22Rv1 (cell line): ENCODE measurements at regions not wholly inside any gene's neighbourhood (a gene's known extent, or its start where the extent isn't known, plus 50 kb on each side); places are given as distances from the start of the nearest gene placed in this dataset.

Experiments
- H3K27ac ChIP-seq: fragments of 450-650 bp; 2 replicates; pipeline ENCODE4 v1.5.1; 2017
- ZFX ChIP-seq: fragments of 450-650 bp; IDR thresholded peaks from 2 replicates; pipeline ENCODE4 v1.6.1; 2017; ENCODE audit warnings: antibody characterized with exemption, borderline replicate concordance
- TF ChIP-seq, protein P1 (sequence below): fragments of 450-650 bp; IDR thresholded peaks from 2 replicates; pipeline ENCODE4 v1.5.1; 2017; ENCODE audit warnings: mild to moderate bottlenecking

DNA sequence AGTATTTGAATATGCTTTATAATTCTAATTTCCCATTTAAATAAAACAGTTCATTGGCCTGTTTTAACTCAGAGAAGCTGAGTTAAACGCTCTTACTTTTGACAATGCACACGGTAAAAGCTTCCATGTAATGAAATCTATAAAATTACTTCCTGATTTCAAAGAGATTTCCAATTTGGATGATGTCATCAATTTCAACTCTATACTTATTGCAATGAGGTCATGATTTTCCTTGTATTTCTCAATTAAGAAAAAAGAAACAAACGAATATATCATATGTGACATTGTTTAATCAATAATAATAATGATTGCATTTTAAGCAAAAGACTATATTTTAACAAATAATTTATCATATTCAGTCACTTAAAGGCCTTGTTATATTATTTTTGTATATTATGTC is 926.1 kb upstream of the MANEA start:
- no peak overlapping the region for H3K27ac ChIP-seq
- TF ChIP-seq, protein P1, sequence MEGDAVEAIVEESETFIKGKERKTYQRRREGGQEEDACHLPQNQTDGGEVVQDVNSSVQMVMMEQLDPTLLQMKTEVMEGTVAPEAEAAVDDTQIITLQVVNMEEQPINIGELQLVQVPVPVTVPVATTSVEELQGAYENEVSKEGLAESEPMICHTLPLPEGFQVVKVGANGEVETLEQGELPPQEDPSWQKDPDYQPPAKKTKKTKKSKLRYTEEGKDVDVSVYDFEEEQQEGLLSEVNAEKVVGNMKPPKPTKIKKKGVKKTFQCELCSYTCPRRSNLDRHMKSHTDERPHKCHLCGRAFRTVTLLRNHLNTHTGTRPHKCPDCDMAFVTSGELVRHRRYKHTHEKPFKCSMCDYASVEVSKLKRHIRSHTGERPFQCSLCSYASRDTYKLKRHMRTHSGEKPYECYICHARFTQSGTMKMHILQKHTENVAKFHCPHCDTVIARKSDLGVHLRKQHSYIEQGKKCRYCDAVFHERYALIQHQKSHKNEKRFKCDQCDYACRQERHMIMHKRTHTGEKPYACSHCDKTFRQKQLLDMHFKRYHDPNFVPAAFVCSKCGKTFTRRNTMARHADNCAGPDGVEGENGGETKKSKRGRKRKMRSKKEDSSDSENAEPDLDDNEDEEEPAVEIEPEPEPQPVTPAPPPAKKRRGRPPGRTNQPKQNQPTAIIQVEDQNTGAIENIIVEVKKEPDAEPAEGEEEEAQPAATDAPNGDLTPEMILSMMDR: no peak
- TF ChIP-seq ZFX: no peak

DNA sequence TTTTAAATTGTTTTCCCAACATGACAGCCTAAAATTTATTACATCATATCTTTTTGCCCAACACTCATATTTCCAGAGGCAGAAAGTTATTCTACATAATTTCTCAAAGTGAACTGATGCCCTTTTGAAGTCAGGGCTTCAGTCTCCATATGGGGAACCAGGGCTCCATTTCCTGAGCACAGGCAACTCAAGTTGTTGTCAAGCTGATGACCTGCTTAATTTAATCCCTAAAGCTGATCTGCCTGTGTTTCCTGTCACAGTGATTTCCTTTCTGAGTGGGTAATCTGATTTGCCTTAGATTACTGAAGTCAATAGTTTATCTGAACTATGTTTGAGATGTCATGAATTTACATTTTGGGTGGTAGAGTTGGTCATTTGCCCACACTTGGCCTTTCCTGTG is 932.1 kb upstream of the MANEA start:
- no peak overlapping the region for H3K27ac ChIP-seq
- TF ChIP-seq, protein P1: no peak
- no peak for TF ChIP-seq ZFX

DNA sequence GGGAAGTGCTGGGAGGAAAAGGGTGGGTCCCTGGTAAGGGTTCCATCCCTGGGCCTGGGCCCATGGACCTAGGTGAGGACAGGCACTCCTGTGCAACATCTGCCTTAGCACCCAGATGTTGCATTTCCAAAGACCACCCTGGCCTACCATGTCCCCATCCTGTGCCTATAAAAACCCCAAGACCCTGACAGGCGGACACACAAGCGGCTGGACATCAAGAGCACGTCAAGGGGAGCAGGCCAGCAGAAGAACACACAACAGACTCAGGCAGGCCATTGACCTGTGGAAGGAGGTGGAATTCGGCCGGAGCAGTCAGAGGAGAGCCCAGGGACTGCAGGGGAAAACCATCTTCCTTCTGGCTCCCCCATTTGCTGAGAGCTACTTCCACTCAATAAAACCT is 937.8 kb upstream of the MANEA start:
- TF ChIP-seq, protein P1: no peak
- TF ChIP-seq ZFX: no peak
- H3K27ac ChIP-seq: no peak overlapping the region

DNA sequence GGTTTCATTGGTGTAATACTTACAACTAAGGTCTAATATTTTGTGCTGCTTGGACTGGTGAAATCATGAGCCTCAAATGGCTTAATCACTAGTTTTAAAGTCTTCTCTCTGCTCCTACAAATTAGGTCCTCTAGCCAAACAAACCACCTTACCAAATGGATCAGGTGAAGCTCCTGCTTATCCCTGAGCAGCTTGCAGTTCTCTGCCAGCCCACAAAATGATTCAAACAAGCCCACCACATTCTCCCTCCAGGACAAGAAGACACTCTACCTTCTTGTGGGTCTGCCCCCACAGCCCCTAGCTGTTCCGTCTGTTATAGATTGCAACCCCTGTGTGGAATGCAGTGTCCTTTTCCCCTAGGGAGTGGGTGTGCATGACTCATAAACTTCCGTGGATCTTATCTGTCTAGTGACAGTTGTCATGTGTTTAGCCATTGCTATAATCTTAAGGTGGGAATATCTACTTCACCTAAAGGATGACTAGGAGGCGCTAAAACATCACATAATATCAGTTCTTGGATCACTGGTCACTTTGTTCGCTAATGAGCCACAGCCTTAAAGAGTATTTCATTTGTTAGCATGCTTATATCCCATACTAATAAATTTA is 940.5 kb upstream of the MANEA start:
- H3K27ac ChIP-seq: no peak overlapping the region
- TF ChIP-seq, protein P1: peak; percentile 70
- TF ChIP-seq ZFX: no peak

DNA sequence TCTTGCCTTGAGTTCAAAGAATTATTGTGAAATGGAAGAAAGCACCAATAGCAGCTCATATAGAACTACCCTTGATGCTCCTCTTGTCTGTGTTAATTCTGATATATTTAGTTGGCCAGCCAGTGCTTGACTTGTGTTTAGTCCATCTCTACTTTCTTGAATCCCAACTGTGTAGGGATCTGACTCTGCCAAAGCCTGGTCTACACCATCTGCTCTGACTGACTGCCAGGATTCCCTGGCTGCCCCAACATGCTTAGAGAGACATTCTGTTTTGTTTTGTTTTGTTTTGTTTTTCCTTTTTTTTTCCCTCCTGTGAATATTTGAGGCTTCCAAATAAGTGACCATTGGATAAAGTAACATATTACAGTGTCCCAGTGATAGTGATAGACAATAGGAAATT is 953.7 kb upstream of the MANEA start:
- no peak overlapping the region for H3K27ac ChIP-seq

DNA sequence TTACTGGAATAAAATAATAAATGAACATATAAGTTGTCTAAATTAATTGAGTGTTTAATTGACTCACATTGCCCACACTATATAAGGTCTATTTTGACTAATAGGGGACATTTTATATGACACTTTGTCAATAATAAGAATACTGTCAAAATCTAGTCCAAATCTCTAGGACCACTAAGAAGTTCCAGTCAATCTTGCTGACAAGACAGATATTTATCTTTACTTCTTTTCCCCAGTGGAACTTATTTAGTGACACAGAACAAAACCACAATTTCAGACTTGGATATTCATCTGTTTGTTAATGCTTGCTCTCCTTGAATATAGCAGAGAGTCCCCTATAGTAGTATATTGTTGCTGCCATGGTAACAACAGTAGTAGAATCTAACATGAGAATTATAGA is 954.6 kb upstream of the MANEA start:
- no peak overlapping the region for H3K27ac ChIP-seq
- TF ChIP-seq ZFX: no peak
- TF ChIP-seq, protein P1: no peak

More for the DNA sequence above, 953.7 kb upstream of the MANEA start:
- TF ChIP-seq, protein P1: no peak
- no peak for TF ChIP-seq ZFX

DNA sequence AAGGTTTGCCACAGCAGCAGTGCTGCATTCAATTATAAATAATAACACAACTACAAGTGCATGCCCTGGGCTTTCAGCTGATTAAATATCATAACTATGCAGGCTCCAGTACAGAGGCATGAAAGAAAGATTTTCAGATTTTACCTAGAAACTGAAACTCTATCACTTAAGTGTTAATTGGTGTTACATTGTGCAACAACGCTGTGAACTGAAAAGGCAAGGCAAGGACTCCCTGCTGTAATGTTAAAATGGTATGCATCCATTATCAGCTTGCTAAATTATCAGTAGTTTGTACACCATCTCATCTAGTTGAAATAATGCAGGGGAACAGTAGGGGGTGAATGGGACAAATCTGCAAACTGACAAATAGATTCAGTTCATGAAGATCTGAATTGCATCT is 976.7 kb upstream of the MANEA start:
- TF ChIP-seq ZFX: no peak
- TF ChIP-seq, protein P1: no peak
- H3K27ac ChIP-seq: no peak overlapping the region
